A549 (cell line): ENCODE measurements at regions not wholly inside any gene's neighbourhood (a gene's known extent, or its start where the extent isn't known, plus 50 kb on each side); places are given as distances from the start of the nearest gene placed in this dataset.

Source experiments
- ATAC-seq, 2 experiments: fragments of 200-7000 bp in 1 of 2; fragments of >200 bp in 1 of 2; cut with Nextera tagmentation in 1 of 2; cut with Tn5 transposase in 1 of 2; 3 replicates each; pipeline versions ENCODE4 v1.8.0 to v1.9.1; 2018 to 2020; ENCODE audit warnings: mild to moderate bottlenecking in 1 of 2, moderate library complexity in 1 of 2
- CTCF ChIA-PET: fragments of 300-600 bp; sonication (Branson Sonifier 250); formaldehyde crosslinking; extraction: SDS; loops from one replicate; lab custom pipeline; 2021; ENCODE audit warnings: antibody characterized with exemption, inconsistent platforms; lab: Yijun Ruan, JAX
- POLR2A ChIA-PET: fragments of 350-600 bp; formaldehyde crosslinking; extraction: SDS; loops from one replicate; lab custom pipeline; 2021; ENCODE audit warnings: antibody characterized with exemption, inconsistent platforms; lab: Yijun Ruan, JAX
- DNase-seq, 2 experiments: peaks; one replicate each; pipeline versions ENCODE4 v3.0.0 to v3.0.0-alpha.2; 2011 to 2016; ENCODE audit warnings: low read depth in 1 of 2, low spot score in 1 of 2
- FAIRE-seq: peaks from 2 replicates; lab custom pipeline; 2011; peaks lifted over from hg19 to GRCh38; lab: Jason Lieb, UNC
- H3K27ac ChIP-seq, 2 experiments: fragments of >200 bp; sonication (Bioruptor Twin); formaldehyde crosslinking; 3 replicates each; pipeline ENCODE4 v1.5.1; 2016 to 2017
- H3K4me1 ChIP-seq: fragments of >200 bp; sonication (Bioruptor Twin); formaldehyde crosslinking; 3 replicates; pipeline ENCODE4 v1.6.1; 2016
- H3K4me2 ChIP-seq: fragments of >200 bp; sonication (Bioruptor Twin); formaldehyde crosslinking; 3 replicates; pipeline ENCODE4 v1.6.1; 2016
- H3K4me3 ChIP-seq: fragments of >200 bp; sonication (Bioruptor Twin); formaldehyde crosslinking; 3 replicates; pipeline ENCODE4 v1.5.1; 2016
- H3K9me3 ChIP-seq: fragments of >200 bp; sonication (Bioruptor Twin); formaldehyde crosslinking; 3 replicates; pipeline ENCODE4 v1.6.1; 2016
- ATOH8 ChIP-seq: fragments of 250-450 bp; sonication (Bioruptor Pico); IDR thresholded peaks from 2 replicates; pipeline ENCODE4 v1.5.0; 2020; ENCODE audit warnings: low read depth, mild to moderate bottlenecking, moderate library complexity
- BHLHE40 ChIP-seq: IDR thresholded peaks from 2 replicates; pipeline ENCODE4 v1.6.1; 2012; ENCODE audit warnings: low read depth, low read length, inconsistent platforms
- CBX2 ChIP-seq: fragments of 200-600 bp; sonication (generic); IDR thresholded peaks from 2 replicates; pipeline ENCODE4 v1.6.1; 2016; ENCODE audit warnings: low read depth, mild to moderate bottlenecking, borderline replicate concordance
- CHD2 ChIP-seq: fragments of 150-350 bp; IDR thresholded peaks from 2 replicates; pipeline ENCODE4 v1.6.1; 2014; ENCODE audit warnings: low read length; ENCODE audit not compliant: partially characterized antibody
- E2F6 ChIP-seq: IDR thresholded peaks from 2 replicates; pipeline ENCODE4 v1.6.1; 2012; ENCODE audit warnings: low read depth, borderline replicate concordance
- EHF ChIP-seq: fragments of 250-450 bp; sonication (Bioruptor Pico); IDR thresholded peaks from 2 replicates; pipeline ENCODE4 v1.5.0; 2020; ENCODE audit warnings: mild to moderate bottlenecking
- ELK1 ChIP-seq: fragments of 150-350 bp; IDR thresholded peaks from 2 replicates; pipeline ENCODE4 v1.6.1; 2014; ENCODE audit warnings: low read depth, mild to moderate bottlenecking, low read length
- ESRRA ChIP-seq: fragments of 150-350 bp; IDR thresholded peaks from 2 replicates; pipeline ENCODE4 v1.6.1; 2014; ENCODE audit warnings: mild to moderate bottlenecking, low read length, borderline replicate concordance
- GATA3 ChIP-seq: IDR thresholded peaks from 2 replicates; pipeline ENCODE4 v1.6.1; 2012; ENCODE audit warnings: borderline replicate concordance
- HES2 ChIP-seq: fragments of >200 bp; sonication (Bioruptor Twin); formaldehyde crosslinking; IDR thresholded peaks from 2 replicates; pipeline ENCODE4 v1.6.1; 2016
- HMGXB4 ChIP-seq: fragments of 250-450 bp; sonication (Bioruptor Pico); IDR thresholded peaks from 2 replicates; pipeline ENCODE4 v1.5.0; 2021; ENCODE audit warnings: mild to moderate bottlenecking, moderate library complexity, borderline replicate concordance
- KDM5A ChIP-seq: fragments of 200-600 bp; sonication (generic); IDR thresholded peaks from 2 replicates; pipeline ENCODE4 v1.6.1; 2016; ENCODE audit warnings: antibody characterized with exemption, mild to moderate bottlenecking
- MYC ChIP-seq: IDR thresholded peaks from 2 replicates; pipeline ENCODE4 v1.6.1; 2012; ENCODE audit warnings: mild to moderate bottlenecking, inconsistent platforms, low read length, improper control_type of control experiment, borderline replicate concordance
- NPAS2 ChIP-seq: fragments of 250-450 bp; sonication (Bioruptor Pico); IDR thresholded peaks from 2 replicates; pipeline ENCODE4 v1.8.0; 2022; ENCODE audit warnings: mild to moderate bottlenecking, moderate library complexity, borderline replicate concordance
- RCOR1 ChIP-seq: fragments of 150-350 bp; IDR thresholded peaks from 2 replicates; pipeline ENCODE4 v1.6.1; 2014; ENCODE audit warnings: antibody characterized with exemption, low read length, low read depth
- RNF2 ChIP-seq: fragments of 200-600 bp; sonication (generic); IDR thresholded peaks from 2 replicates; pipeline ENCODE4 v1.6.1; 2016; ENCODE audit warnings: low read depth, mild to moderate bottlenecking, antibody characterized with exemption, moderate library complexity, borderline replicate concordance
- SREBF2 ChIP-seq: fragments of 450-650 bp; IDR thresholded peaks from 2 replicates; pipeline ENCODE4 v1.6.1; 2014; ENCODE audit warnings: mild to moderate bottlenecking, moderate library complexity
- TP53 ChIP-seq: fragments of 250-450 bp; sonication (Bioruptor Pico); IDR thresholded peaks from 2 replicates; pipeline ENCODE4 v1.5.0; 2021; ENCODE audit warnings: mild to moderate bottlenecking, moderate library complexity
- USF2 ChIP-seq: fragments of 450-650 bp; IDR thresholded peaks from 2 replicates; pipeline ENCODE4 v1.6.1; 2014; ENCODE audit warnings: antibody characterized with exemption
- ZC3H11A ChIP-seq: fragments of 450-650 bp; IDR thresholded peaks from 2 replicates; pipeline ENCODE4 v1.6.1; 2014; ENCODE audit warnings: antibody characterized with exemption, mild to moderate bottlenecking
- WGBS: methylation state at CpG from one replicate; pipeline ENCODE4 v1.1.6; 2017; ENCODE audit errors: missing lambda C conversion rate; 5-methylcytosine and 5-hydroxymethylcytosine counted together

- TF ChIP-seq NPAS2 (CRISPR knock-in tag): no peak
- TF ChIP-seq ESRRA: no peak
- no peak for TF ChIP-seq BHLHE40
- no peak for TF ChIP-seq RCOR1
- no peak for TF ChIP-seq ATOH8 (CRISPR knock-in tag)
- no peak for TF ChIP-seq CHD2
- no peak for TF ChIP-seq KDM5A
- TF ChIP-seq SREBF2: no peak
- TF ChIP-seq ZC3H11A: no peak
- no peak for TF ChIP-seq MYC
Observed at GRCh38 chr16:62700426-62701294, 664.4 kb upstream of the CDH8 start (continued).

- DNase-seq (no peak), ATAC-seq (no peak), FAIRE-seq (no peak)
- Histone ChIP-seq H3K4me1 (no peaks in the 10 kb centered on the region), H3K4me3 (no peak overlapping the region), H3K4me2 (no peak overlapping the region), H3K27ac (no peak overlapping the region), H3K9me3 (no peaks in the 10 kb centered on the region; the same call in 2 of the 3 replicates)
- CTCF ChIA-PET: no interaction called here
- POLR2A ChIA-PET: no interaction called here
- 0% methylated on average over 1 of the region's 1 CpG for WGBS
- TF ChIP-seq E2F6 (no peak), TP53 (CRISPR knock-in tag) (no peak), GATA3 (no peak), HMGXB4 (CRISPR knock-in tag) (no peak), EHF (CRISPR knock-in tag) (no peak), CBX2 (no peak), RNF2 (no peak), HES2 (no peak), ELK1 (no peak), USF2 (no peak)
Observed at GRCh38 chr16:62692685-62693084, 656.4 kb upstream of the CDH8 start.
